IMR-90 (cell line): ENCODE measurements at regions not wholly inside any gene's neighbourhood (a gene's known extent, or its start where the extent isn't known, plus 50 kb on each side); places are given as distances from the start of the nearest gene placed in this dataset.

ENCODE experiments used
- CTCF ChIP-seq: conservative IDR thresholded peaks from 2 replicates; pipeline ENCODE4 v1.5.1; 2012; ENCODE audit warnings: mild to moderate bottlenecking, low read depth, low read length, improper control_type of control experiment
- FOS ChIP-seq: fragments of 150-350 bp; IDR thresholded peaks from 2 replicates; pipeline ENCODE4 v1.6.1; 2016; ENCODE audit warnings: low read depth, low read length
- MAFK ChIP-seq: IDR thresholded peaks from 2 replicates; pipeline ENCODE4 v1.6.1; 2012; ENCODE audit warnings: low read depth, low read length, improper control_type of control experiment
- MAZ ChIP-seq: IDR thresholded peaks from 2 replicates; pipeline ENCODE4 v1.6.1; 2012; ENCODE audit warnings: low read depth, mild to moderate bottlenecking, low read length, improper control_type of control experiment, moderate library complexity, borderline replicate concordance
- MXI1 ChIP-seq: IDR thresholded peaks from 2 replicates; pipeline ENCODE4 v1.6.1; 2012; ENCODE audit warnings: low read depth, mild to moderate bottlenecking, low read length, moderate library complexity, borderline replicate concordance
- POLR2A ChIP-seq: IDR thresholded peaks from 2 replicates; pipeline ENCODE4 v1.6.1; 2012; ENCODE audit warnings: mild to moderate bottlenecking, low read depth, low read length
- RAD21 ChIP-seq: IDR thresholded peaks from 2 replicates; pipeline ENCODE4 v1.6.1; 2012; ENCODE audit warnings: low read length, improper control_type of control experiment
- RCOR1 ChIP-seq: IDR thresholded peaks from 2 replicates; pipeline ENCODE4 v1.6.1; 2012; ENCODE audit warnings: mild to moderate bottlenecking, low read length, improper control_type of control experiment; ENCODE audit not compliant: insufficient replicate concordance
- RFX5 ChIP-seq: IDR thresholded peaks from 2 replicates; pipeline ENCODE4 v1.8.0; 2012; ENCODE audit warnings: low read depth, mild to moderate bottlenecking, low read length, moderate library complexity
- SMC3 ChIP-seq: fragments of 150-350 bp; IDR thresholded peaks from 2 replicates; pipeline ENCODE4 v1.6.1; 2016; ENCODE audit warnings: low read depth, mild to moderate bottlenecking, antibody characterized with exemption, low read length, moderate library complexity

- TF ChIP-seq POLR2A (no peak), CTCF (no peak), SMC3 (no peak), MAFK (no peak), MAZ (no peak), RAD21 (no peak), FOS (no peak), MXI1 (no peak), RFX5 (no peak), RCOR1 (no peak)
Measured at GRCh38 chr4:121239951-121240350, 75.8 kb upstream of the TNIP3 start.
